ENCODE measurements at regions not wholly inside any gene's neighbourhood (a gene's known extent, or its start where the extent isn't known, plus 50 kb on each side); places are given as distances from the start of the nearest gene placed in this dataset.

- H3K9ac ChIP-seq (ENCODE audit: low read length): no peak overlapping the region
- no peak overlapping the region for H3K4me2 ChIP-seq (ENCODE audit: low read length)
- H3K79me2 ChIP-seq (replicated peaks; ENCODE audit: insufficient read depth, low read length): no peaks in the 10 kb centered on the region
- no peaks in the 10 kb centered on the region for H3K9me3 ChIP-seq (ENCODE audit: low read length)
- H3K9me2 ChIP-seq (ENCODE audit: insufficient read depth, low read length): no peaks in the 10 kb centered on the region
- no peaks in the 10 kb centered on the region for H4K20me1 ChIP-seq (ENCODE audit: insufficient read depth)
- no peaks in the 10 kb centered on the region for H3K36me3 ChIP-seq (ENCODE audit: insufficient read depth, low read length)
- H2AFZ ChIP-seq (ENCODE audit: low read depth, low read length): no peak overlapping the region
- no peaks in the 10 kb centered on the region for H3K27me3 ChIP-seq (ENCODE audit: insufficient read depth, low read depth, low read length)
- no peak for TF ChIP-seq MXI1 (conservative IDR thresholded peaks at IDR 0.05; ENCODE audit: poor library complexity, severe bottlenecking)
- TF ChIP-seq REST (IDR thresholded peaks at IDR 0.05; ENCODE audit: borderline replicate concordance): no peak
- no peak for TF ChIP-seq EZH2 (IDR thresholded peaks at IDR 0.05; ENCODE audit: borderline replicate concordance, insufficient read depth, low read length, poor library complexity, severe bottlenecking)
- no peak for TF ChIP-seq SMC3 (conservative IDR thresholded peaks at IDR 0.05; ENCODE audit: poor library complexity)
- no peak for TF ChIP-seq CTCF (IDR thresholded peaks at IDR 0.05; ENCODE audit: poor library complexity, severe bottlenecking)
- TF ChIP-seq RAD21 (conservative IDR thresholded peaks at IDR 0.05): no peak
- TF ChIP-seq TAF1 (IDR thresholded peaks at IDR 0.05; ENCODE audit: low read depth): no peak
- TF ChIP-seq POLR2AphosphoS5 (IDR thresholded peaks at IDR 0.05): no peak
- no peak overlapping the region for H3K4me3 ChIP-seq (ENCODE audit: low read length)
- no peak overlapping the region for H3K27ac ChIP-seq (ENCODE audit: low read length)
- H3F3A ChIP-seq (ENCODE audit: insufficient read depth, low read length, poor library complexity, severe bottlenecking): no peaks in the 10 kb centered on the region
Measured at GRCh38 chr14:26132061-26132645, 465.7 kb downstream of the NOVA1 start.

DNA sequence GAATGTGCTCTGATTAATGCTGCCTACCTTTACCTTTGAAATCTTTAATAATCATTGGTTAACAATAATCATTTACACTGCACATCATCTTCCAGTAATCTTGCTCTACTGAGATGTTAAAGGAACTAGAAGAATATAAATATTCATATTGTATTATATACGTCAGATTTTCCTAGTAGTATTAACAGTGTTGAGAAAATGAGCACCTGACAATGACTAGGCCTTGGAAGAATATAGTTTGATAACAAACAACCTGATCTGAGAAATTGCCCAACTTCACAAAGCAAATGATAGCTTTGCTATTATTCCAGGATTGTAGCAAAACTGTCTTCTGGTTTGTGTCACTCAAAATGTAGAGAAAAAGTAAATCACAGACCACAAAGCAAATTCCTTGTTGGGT lies 467.1 kb downstream of the NOVA1 start:
- no peaks in the 10 kb centered on the region for H3F3A ChIP-seq (ENCODE audit: insufficient read depth, low read length, poor library complexity, severe bottlenecking)
- no peaks in the 10 kb centered on the region for H3K36me3 ChIP-seq (ENCODE audit: insufficient read depth, low read length)
- no peak overlapping the region for H2AFZ ChIP-seq (ENCODE audit: low read depth, low read length)
- H3K4me3 ChIP-seq (ENCODE audit: low read length): peak overlapping the region; percentile 4
- no peak for TF ChIP-seq MXI1 (conservative IDR thresholded peaks at IDR 0.05; ENCODE audit: poor library complexity, severe bottlenecking)
- no peak for TF ChIP-seq EZH2 (IDR thresholded peaks at IDR 0.05; ENCODE audit: borderline replicate concordance, insufficient read depth, low read length, poor library complexity, severe bottlenecking)
- TF ChIP-seq RAD21 (conservative IDR thresholded peaks at IDR 0.05): no peak
- TF ChIP-seq REST (IDR thresholded peaks at IDR 0.05; ENCODE audit: borderline replicate concordance): no peak
- TF ChIP-seq EP300 (conservative IDR thresholded peaks at IDR 0.05; ENCODE audit: poor library complexity, severe bottlenecking): no peak
- no peak for TF ChIP-seq TAF1 (IDR thresholded peaks at IDR 0.05; ENCODE audit: low read depth)
- TF ChIP-seq SMC3 (conservative IDR thresholded peaks at IDR 0.05; ENCODE audit: poor library complexity): no peak
- no peak for TF ChIP-seq POLR2AphosphoS5 (IDR thresholded peaks at IDR 0.05)
- TF ChIP-seq CTCF (IDR thresholded peaks at IDR 0.05; ENCODE audit: poor library complexity, severe bottlenecking): no peak
- H3K9me3 ChIP-seq (ENCODE audit: low read length): no peaks in the 10 kb centered on the region
- no peak overlapping the region for H3K4me2 ChIP-seq (ENCODE audit: low read length)
- H3K79me2 ChIP-seq (replicated peaks; ENCODE audit: insufficient read depth, low read length): no peaks in the 10 kb centered on the region
- H3K27me3 ChIP-seq (ENCODE audit: insufficient read depth, low read depth, low read length): no peaks in the 10 kb centered on the region
- H3K27ac ChIP-seq (ENCODE audit: low read length): peak overlapping the region; percentile 74
- no peaks in the 10 kb centered on the region for H3K9me2 ChIP-seq (ENCODE audit: insufficient read depth, low read length)
- no peaks in the 10 kb centered on the region for H4K20me1 ChIP-seq (ENCODE audit: insufficient read depth)
- H3K9ac ChIP-seq (ENCODE audit: low read length): no peak overlapping the region

Data from neural cell (in vitro differentiated cells).